ENCODE measurements at regions not wholly inside any gene's neighbourhood (a gene's known extent, or its start where the extent isn't known, plus 50 kb on each side); places are given as distances from the start of the nearest gene placed in this dataset.

DNA sequence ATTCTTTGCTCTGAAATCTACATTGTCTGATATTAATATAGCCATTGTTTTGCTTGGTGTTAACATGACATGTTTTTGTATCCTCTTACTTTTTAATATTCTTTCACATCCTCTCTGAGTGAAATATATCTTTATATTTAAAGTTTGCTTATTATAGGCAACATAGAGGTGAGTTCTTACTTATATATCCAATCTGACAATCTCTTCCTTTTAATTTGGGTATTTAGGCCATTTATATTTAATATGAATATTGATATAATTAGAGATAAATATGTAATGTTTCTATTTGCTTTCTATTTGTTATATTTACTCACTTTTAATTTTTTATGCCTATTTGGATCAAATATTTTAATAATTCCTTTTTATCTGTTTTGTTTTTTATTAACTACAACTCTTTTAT, 554.1 kb upstream of the SALL1 start:
- Histone ChIP-seq H3K9me3 (replicated peaks) (peaks cover 43% of the 10 kb centered on the region), H3K36me3 (no peaks in the 10 kb centered on the region), H3K27ac (replicated peaks) (no peak overlapping the region), H3K4me3 (no peak overlapping the region), H3K4me1 (no peaks in the 10 kb centered on the region), H3K27me3 (ENCODE audit: low read depth) (no peaks in the 10 kb centered on the region)
- intact Hi-C loops (cut with micrococcal nuclease) = no loop called here
- TF ChIP-seq, protein P1, sequence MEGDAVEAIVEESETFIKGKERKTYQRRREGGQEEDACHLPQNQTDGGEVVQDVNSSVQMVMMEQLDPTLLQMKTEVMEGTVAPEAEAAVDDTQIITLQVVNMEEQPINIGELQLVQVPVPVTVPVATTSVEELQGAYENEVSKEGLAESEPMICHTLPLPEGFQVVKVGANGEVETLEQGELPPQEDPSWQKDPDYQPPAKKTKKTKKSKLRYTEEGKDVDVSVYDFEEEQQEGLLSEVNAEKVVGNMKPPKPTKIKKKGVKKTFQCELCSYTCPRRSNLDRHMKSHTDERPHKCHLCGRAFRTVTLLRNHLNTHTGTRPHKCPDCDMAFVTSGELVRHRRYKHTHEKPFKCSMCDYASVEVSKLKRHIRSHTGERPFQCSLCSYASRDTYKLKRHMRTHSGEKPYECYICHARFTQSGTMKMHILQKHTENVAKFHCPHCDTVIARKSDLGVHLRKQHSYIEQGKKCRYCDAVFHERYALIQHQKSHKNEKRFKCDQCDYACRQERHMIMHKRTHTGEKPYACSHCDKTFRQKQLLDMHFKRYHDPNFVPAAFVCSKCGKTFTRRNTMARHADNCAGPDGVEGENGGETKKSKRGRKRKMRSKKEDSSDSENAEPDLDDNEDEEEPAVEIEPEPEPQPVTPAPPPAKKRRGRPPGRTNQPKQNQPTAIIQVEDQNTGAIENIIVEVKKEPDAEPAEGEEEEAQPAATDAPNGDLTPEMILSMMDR (IDR thresholded peaks at IDR 0.05; ENCODE audit: borderline replicate concordance) = no peak
- no peak for DNase-seq

DNA sequence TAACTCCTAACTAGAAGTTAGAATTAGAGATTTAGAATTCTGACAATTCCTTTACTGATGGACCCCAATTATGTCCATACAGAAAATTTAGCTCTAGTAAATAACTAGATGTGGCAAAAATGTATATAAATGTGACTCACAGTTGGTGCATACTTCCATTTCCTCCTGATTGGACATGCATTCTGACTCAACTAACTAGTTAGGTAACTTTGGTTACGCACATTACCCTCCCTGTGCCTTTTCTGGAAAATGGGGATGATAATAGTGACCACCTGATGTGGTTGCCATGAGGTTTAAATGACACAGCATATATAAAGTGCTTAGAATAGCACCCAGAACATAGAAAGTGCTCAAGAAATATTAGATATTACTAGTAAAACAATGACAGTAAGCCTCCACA, 550.0 kb upstream of the SALL1 start:
- no peak overlapping the region for H3K4me3 ChIP-seq
- H3K27ac ChIP-seq (replicated peaks) = no peak overlapping the region
- no peaks in the 10 kb centered on the region for H3K4me1 ChIP-seq
- H3K27me3 ChIP-seq (ENCODE audit: low read depth) = no peaks in the 10 kb centered on the region
- TF ChIP-seq, protein P1 (IDR thresholded peaks at IDR 0.05; ENCODE audit: borderline replicate concordance) = no peak
- peaks cover 28% of the 10 kb centered on the region for H3K9me3 ChIP-seq (replicated peaks)
- intact Hi-C loops (cut with micrococcal nuclease) = no loop called here
- no peaks in the 10 kb centered on the region for H3K36me3 ChIP-seq
- DNase-seq = no peak

DNA sequence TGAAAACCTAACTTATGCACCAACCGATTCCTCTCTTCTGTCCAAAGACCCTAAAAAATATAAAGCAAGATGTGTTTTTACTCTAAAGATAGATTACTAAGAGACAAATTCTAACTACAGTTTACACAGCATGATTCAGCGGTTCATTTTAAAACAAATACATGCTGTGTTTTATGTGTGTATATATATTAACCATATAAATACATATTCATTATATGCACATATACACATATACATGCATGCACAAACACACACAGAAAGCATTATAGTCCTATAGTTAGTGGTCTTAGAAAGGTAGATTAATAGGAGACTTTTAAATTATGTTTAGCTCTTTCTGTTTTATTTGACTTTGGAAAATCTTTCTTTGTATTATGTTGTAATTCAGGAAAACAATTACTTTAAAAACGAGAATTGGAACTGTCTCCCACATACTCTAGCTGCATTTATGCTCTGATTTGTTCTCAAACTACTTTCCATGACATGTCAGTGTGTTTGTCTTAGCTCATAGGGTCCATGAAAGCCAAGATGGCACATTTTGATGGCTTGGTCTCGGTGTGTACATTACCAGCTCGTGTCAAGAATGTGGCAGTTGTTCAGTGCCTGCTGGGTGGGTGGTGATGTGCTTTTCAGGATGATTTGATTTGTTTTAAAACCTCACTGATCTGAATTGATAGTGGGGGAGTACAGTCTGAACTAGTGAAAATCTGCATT, 548.8 kb upstream of the SALL1 start:
- H3K4me3 ChIP-seq = no peak overlapping the region
- H3K36me3 ChIP-seq = no peaks in the 10 kb centered on the region
- TF ChIP-seq, protein P1 (IDR thresholded peaks at IDR 0.05; ENCODE audit: borderline replicate concordance) = no peak
- H3K4me1 ChIP-seq = no peaks in the 10 kb centered on the region
- intact Hi-C loops (cut with micrococcal nuclease) = no loop called here
- no peaks in the 10 kb centered on the region for H3K27me3 ChIP-seq (ENCODE audit: low read depth)
- no peak for DNase-seq
- peaks cover 21% of the 10 kb centered on the region for H3K9me3 ChIP-seq (replicated peaks)
- H3K27ac ChIP-seq (replicated peaks) = no peak overlapping the region

- no peak for DNase-seq
- TF ChIP-seq, protein P1 (IDR thresholded peaks at IDR 0.05; ENCODE audit: borderline replicate concordance) = no peak
- Histone ChIP-seq H3K4me3 (no peak overlapping the region), H3K9me3 (replicated peaks) (peaks cover 24% of the 10 kb centered on the region), H3K4me1 (no peaks in the 10 kb centered on the region), H3K27me3 (ENCODE audit: low read depth) (no peaks in the 10 kb centered on the region), H3K27ac (replicated peaks) (no peak overlapping the region), H3K36me3 (no peaks in the 10 kb centered on the region)
- intact Hi-C loops (cut with micrococcal nuclease) = no loop called here
Measured at GRCh38 chr16:51698647-51699046, 547.6 kb upstream of the SALL1 start.

DNA sequence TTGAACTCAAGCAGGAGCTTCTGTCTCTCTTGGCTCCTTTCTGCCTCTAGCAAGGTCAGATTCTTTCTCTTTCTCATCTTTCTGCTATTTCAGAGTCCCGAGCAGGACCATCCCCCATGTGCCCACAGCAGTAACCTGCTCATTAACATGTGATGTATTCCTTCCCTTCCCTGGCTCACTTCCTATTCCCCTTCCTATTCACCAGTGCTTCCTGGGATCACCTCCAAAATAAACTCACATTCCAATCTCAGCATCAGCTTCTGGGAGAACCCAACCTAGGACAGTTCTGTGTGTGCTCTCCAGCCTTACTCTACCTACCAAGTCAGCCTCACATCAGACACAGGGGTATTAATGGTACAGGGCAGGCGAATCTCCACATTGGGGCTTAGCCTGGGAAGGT, 546.4 kb upstream of the SALL1 start:
- H3K9me3 ChIP-seq (replicated peaks) = peaks cover 29% of the 10 kb centered on the region
- intact Hi-C loops (cut with micrococcal nuclease) = no loop called here
- H3K4me3 ChIP-seq = no peak overlapping the region
- no peaks in the 10 kb centered on the region for H3K27me3 ChIP-seq (ENCODE audit: low read depth)
- H3K4me1 ChIP-seq = no peaks in the 10 kb centered on the region
- DNase-seq = no peak
- no peaks in the 10 kb centered on the region for H3K36me3 ChIP-seq
- TF ChIP-seq, protein P1 (IDR thresholded peaks at IDR 0.05; ENCODE audit: borderline replicate concordance) = no peak
- H3K27ac ChIP-seq (replicated peaks) = no peak overlapping the region

Measured in left ventricle myocardium inferior (tissue), 1 donor.